Upper lobe of left lung (tissue), 4 donors: ENCODE measurements at regions not wholly inside any gene's neighbourhood (a gene's known extent, or its start where the extent isn't known, plus 50 kb on each side); places are given as distances from the start of the nearest gene placed in this dataset.

Experiments used
- POLR2A ChIP-seq, 4 donors: fragments of 450-650 bp; IDR thresholded peaks; one replicate each; pipeline ENCODE4 v1.5.1; 2016 to 2017; ENCODE audit warnings: antibody characterized with exemption in 4 of 4, mild to moderate bottlenecking in 2 of 4
- POLR2AphosphoS5 ChIP-seq, 2 donors: sonication (generic); formaldehyde crosslinking; IDR thresholded peaks; one replicate each; pipeline ENCODE4 v1.5.1; 2017; ENCODE audit warnings: antibody characterized with exemption in 2 of 2
- TF ChIP-seq, protein P1 (sequence below), 6 experiments: fragments of 450-650 bp in 4 of 6; fragments of 200-600 bp in 2 of 6; sonication (generic) in 2 of 6; IDR thresholded peaks; one replicate each; pipeline ENCODE4 v1.5.1; 2016 to 2019; ENCODE audit warnings: antibody characterized with exemption in 6 of 6

DNA sequence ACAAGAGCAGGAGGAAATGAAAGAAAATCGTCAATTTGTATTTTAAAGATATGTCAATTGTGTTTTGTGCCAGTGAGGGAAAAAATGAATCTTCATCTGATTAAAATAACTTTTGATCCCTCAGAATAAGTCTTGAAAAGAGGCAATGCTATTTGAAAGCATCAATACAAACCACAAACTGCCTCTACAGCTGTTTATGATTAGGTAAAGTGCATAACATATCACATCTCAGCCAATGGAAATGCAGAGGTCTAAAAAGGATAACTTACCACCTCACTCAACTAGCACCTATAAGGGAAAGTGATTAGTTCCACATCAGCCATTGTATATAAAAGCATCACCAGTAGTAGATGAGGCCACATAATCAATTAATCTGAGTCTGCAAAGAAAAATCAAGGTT is 492.2 kb upstream of the CDH2 start:
- TF ChIP-seq, protein P1, sequence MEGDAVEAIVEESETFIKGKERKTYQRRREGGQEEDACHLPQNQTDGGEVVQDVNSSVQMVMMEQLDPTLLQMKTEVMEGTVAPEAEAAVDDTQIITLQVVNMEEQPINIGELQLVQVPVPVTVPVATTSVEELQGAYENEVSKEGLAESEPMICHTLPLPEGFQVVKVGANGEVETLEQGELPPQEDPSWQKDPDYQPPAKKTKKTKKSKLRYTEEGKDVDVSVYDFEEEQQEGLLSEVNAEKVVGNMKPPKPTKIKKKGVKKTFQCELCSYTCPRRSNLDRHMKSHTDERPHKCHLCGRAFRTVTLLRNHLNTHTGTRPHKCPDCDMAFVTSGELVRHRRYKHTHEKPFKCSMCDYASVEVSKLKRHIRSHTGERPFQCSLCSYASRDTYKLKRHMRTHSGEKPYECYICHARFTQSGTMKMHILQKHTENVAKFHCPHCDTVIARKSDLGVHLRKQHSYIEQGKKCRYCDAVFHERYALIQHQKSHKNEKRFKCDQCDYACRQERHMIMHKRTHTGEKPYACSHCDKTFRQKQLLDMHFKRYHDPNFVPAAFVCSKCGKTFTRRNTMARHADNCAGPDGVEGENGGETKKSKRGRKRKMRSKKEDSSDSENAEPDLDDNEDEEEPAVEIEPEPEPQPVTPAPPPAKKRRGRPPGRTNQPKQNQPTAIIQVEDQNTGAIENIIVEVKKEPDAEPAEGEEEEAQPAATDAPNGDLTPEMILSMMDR (IDR thresholded peaks at IDR 0.05): no peak
- TF ChIP-seq POLR2A (IDR thresholded peaks at IDR 0.05): no peak
- no peak for TF ChIP-seq POLR2AphosphoS5 (IDR thresholded peaks at IDR 0.05)
